HFFc6 (cell line): ENCODE measurements at regions not wholly inside any gene's neighbourhood (a gene's known extent, or its start where the extent isn't known, plus 50 kb on each side); places are given as distances from the start of the nearest gene placed in this dataset.

Experiments used
- DNase-seq: peaks from one replicate; pipeline ENCODE4 v3.0.0-alpha.2; 2018
- H3K27ac Mint-ChIP-seq: 2 replicates; pipeline ENCODE4 v1.8.0; 2020; ENCODE audit warnings: mild to moderate bottlenecking, mixed read lengths
- H3K27me3 Mint-ChIP-seq: 2 replicates; pipeline ENCODE4 v1.8.0; 2021; ENCODE audit warnings: mild to moderate bottlenecking, moderate library complexity, mixed read lengths; ENCODE audit not compliant: insufficient read depth
- H3K36me3 Mint-ChIP-seq: 2 replicates; pipeline ENCODE4 v1.8.0; 2021; ENCODE audit warnings: low read depth, mixed read lengths
- H3K4me1 Mint-ChIP-seq: 2 replicates; pipeline ENCODE4 v1.8.0; 2020; ENCODE audit warnings: low read depth, mixed read lengths
- H3K4me3 Mint-ChIP-seq: 2 replicates; pipeline ENCODE4 v1.8.0; 2020; ENCODE audit warnings: mild to moderate bottlenecking, moderate library complexity, mixed read lengths
- H3K9me3 Mint-ChIP-seq: 2 replicates; pipeline ENCODE4 v1.8.0; 2020; ENCODE audit warnings: mild to moderate bottlenecking, mixed read lengths
- CTCF ChIP-seq: fragments of 200-600 bp; sonication (generic); IDR thresholded peaks from 2 replicates; pipeline ENCODE4 v1.5.0; 2021; ENCODE audit warnings: antibody characterized with exemption, mild to moderate bottlenecking

GRCh38 chr16:86118467-86119307 is 219.7 kb downstream of the IRF8 start:
- H3K4me3 Mint-ChIP-seq = no peak overlapping the region
- DNase-seq = no peak
- H3K27me3 Mint-ChIP-seq = peaks cover 50% of the 10 kb centered on the region
- no peaks in the 10 kb centered on the region for H3K9me3 Mint-ChIP-seq
- peaks cover 11% of the 10 kb centered on the region for H3K4me1 Mint-ChIP-seq
- TF ChIP-seq CTCF = no peak
- H3K27ac Mint-ChIP-seq = no peak overlapping the region
- H3K36me3 Mint-ChIP-seq = no peaks in the 10 kb centered on the region

GRCh38 chr16:86120201-86121192 is 221.5 kb downstream of the IRF8 start:
- TF ChIP-seq CTCF = no peak
- Mint-ChIP-seq H3K9me3 (no peaks in the 10 kb centered on the region), H3K4me1 (peaks cover 11% of the 10 kb centered on the region), H3K27ac (no peak overlapping the region), H3K4me3 (no peak overlapping the region), H3K36me3 (no peaks in the 10 kb centered on the region), H3K27me3 (peaks cover 45% of the 10 kb centered on the region)
- no peak for DNase-seq

GRCh38 chr16:86121374-86122010 is 222.5 kb downstream of the IRF8 start:
- peaks cover 50% of the 10 kb centered on the region for H3K27me3 Mint-ChIP-seq
- no peak for DNase-seq
- H3K4me1 Mint-ChIP-seq = peaks cover 11% of the 10 kb centered on the region
- no peaks in the 10 kb centered on the region for H3K36me3 Mint-ChIP-seq
- H3K4me3 Mint-ChIP-seq = no peak overlapping the region
- H3K27ac Mint-ChIP-seq = no peak overlapping the region
- H3K9me3 Mint-ChIP-seq = no peaks in the 10 kb centered on the region
- TF ChIP-seq CTCF = no peak

GRCh38 chr16:86122681-86123342 is 223.8 kb downstream of the IRF8 start:
- H3K4me1 Mint-ChIP-seq = peaks cover 9% of the 10 kb centered on the region
- H3K27ac Mint-ChIP-seq = no peak overlapping the region
- H3K36me3 Mint-ChIP-seq = no peaks in the 10 kb centered on the region
- H3K27me3 Mint-ChIP-seq = peaks cover 53% of the 10 kb centered on the region
- DNase-seq = no peak
- TF ChIP-seq CTCF = no peak
- H3K9me3 Mint-ChIP-seq = no peaks in the 10 kb centered on the region
- H3K4me3 Mint-ChIP-seq = no peak overlapping the region

- Mint-ChIP-seq H3K27me3 (peaks cover 43% of the 10 kb centered on the region), H3K4me3 (no peak overlapping the region), H3K9me3 (no peaks in the 10 kb centered on the region), H3K27ac (no peak overlapping the region), H3K36me3 (no peaks in the 10 kb centered on the region), H3K4me1 (no peaks in the 10 kb centered on the region)
- no peak for TF ChIP-seq CTCF
- no peak for DNase-seq
Observed at GRCh38 chr16:86124321-86124720, 225.4 kb downstream of the IRF8 start.
